LoVo (cell line): ENCODE measurements at regions not wholly inside any gene's neighbourhood (a gene's known extent, or its start where the extent isn't known, plus 50 kb on each side); places are given as distances from the start of the nearest gene placed in this dataset.
"Not testable (repeated sequence)": the region's sequence is repeated elsewhere in the genome, so short reads cannot be mapped to it uniquely, and the experiment has no call there.

Experiments used
- DNase-seq: peaks from one replicate; pipeline ENCODE4 v3.0.0-alpha.2; 2016; ENCODE audit warnings: low spot score

GRCh38 chr17:6373599-6373998 lies 61.3 kb downstream of the AIPL1 start:
- not testable (repeated sequence) for DNase-seq

GRCh38 chr17:6366221-6366666 lies 68.7 kb downstream of the AIPL1 start:
- no peak for DNase-seq

- no peak for DNase-seq
Observed at GRCh38 chr17:6365200-6365943, 69.5 kb downstream of the AIPL1 start.

- DNase-seq: no peak
Observed at GRCh38 chr17:6361733-6362132, 73.2 kb downstream of the AIPL1 start.

GRCh38 chr17:6358131-6358530 lies 76.8 kb downstream of the AIPL1 start:
- no peak for DNase-seq

- DNase-seq: no peak
Observed at GRCh38 chr17:6356562-6356961, 78.4 kb downstream of the AIPL1 start.

- DNase-seq: no peak
Observed at GRCh38 chr17:6355196-6355595, 79.7 kb downstream of the AIPL1 start.

- DNase-seq: no peak
Observed at GRCh38 chr17:6352801-6353560, 81.9 kb downstream of the AIPL1 start.

GRCh38 chr17:6352016-6352415 lies 82.9 kb downstream of the AIPL1 start:
- no peak for DNase-seq

- DNase-seq: no peak
Observed at GRCh38 chr17:6350806-6351205, 84.1 kb downstream of the AIPL1 start.

- no peak for DNase-seq
Observed at GRCh38 chr17:6348891-6349290, 86.0 kb downstream of the AIPL1 start.

- DNase-seq: no peak
Observed at GRCh38 chr17:6347776-6348175, 87.1 kb downstream of the AIPL1 start.

- no peak for DNase-seq
Observed at GRCh38 chr17:6346986-6347385, 87.9 kb downstream of the AIPL1 start.

- no peak for DNase-seq
Observed at GRCh38 chr17:6346156-6346786, 88.7 kb downstream of the AIPL1 start.

- DNase-seq: no peak
Observed at GRCh38 chr17:6343736-6344135, 91.2 kb downstream of the AIPL1 start.

GRCh38 chr17:6343191-6343590 lies 91.7 kb downstream of the AIPL1 start:
- no peak for DNase-seq

GRCh38 chr17:6340708-6341107 lies 94.2 kb downstream of the AIPL1 start:
- no peak for DNase-seq

- DNase-seq: no peak
Observed at GRCh38 chr17:6334386-6334785, 100.5 kb downstream of the AIPL1 start.

GRCh38 chr17:6330936-6331335 lies 104.0 kb downstream of the AIPL1 start:
- DNase-seq: no peak

- no peak for DNase-seq
Observed at GRCh38 chr17:6328279-6328678, 106.6 kb downstream of the AIPL1 start.

GRCh38 chr17:6327007-6327406 lies 107.9 kb downstream of the AIPL1 start:
- DNase-seq: no peak

GRCh38 chr17:6326483-6326882 lies 108.4 kb downstream of the AIPL1 start:
- no peak for DNase-seq

- no peak for DNase-seq
Observed at GRCh38 chr17:6325741-6326140, 109.2 kb downstream of the AIPL1 start.
